OCI-LY7 (cell line): ENCODE measurements at regions not wholly inside any gene's neighbourhood (a gene's known extent, or its start where the extent isn't known, plus 50 kb on each side); places are given as distances from the start of the nearest gene placed in this dataset.

Experiments
- BruUV-seq: library from RNA; stranded (reverse); fragments of 400-500 nt; replicated peaks from 2 replicates; lab custom pipeline; 2021; lab: Mats Ljungman, UMichigan
- CTCF ChIA-PET: fragments of 300-600 bp; sonication (Branson Sonifier 250); formaldehyde crosslinking; loops from one replicate; lab custom pipeline; 2022; ENCODE audit warnings: antibody characterized with exemption; ENCODE audit not compliant: unreplicated experiment; lab: Charles Lee
- POLR2A ChIA-PET: fragments of 300-600 bp; sonication (Branson Sonifier 250); formaldehyde crosslinking; loops from one replicate; lab custom pipeline; 2022; ENCODE audit warnings: antibody characterized with exemption; lab: Charles Lee
- DNase-seq: peaks from one replicate; pipeline ENCODE4 v3.0.0-alpha.2; 2015; ENCODE audit warnings: low spot score
- H2AFZ ChIP-seq: fragments of 200-600 bp; sonication (generic), shearing (Covaris generic); 2 replicates; pipeline ENCODE4 v1.6.1; 2014; ENCODE audit warnings: mild to moderate bottlenecking, antibody characterized with exemption, low read length, moderate library complexity
- H3K27ac ChIP-seq: fragments of 200-600 bp; sonication (generic); 2 replicates; pipeline ENCODE4 v1.5.1; 2014; ENCODE audit warnings: mixed run types, low read depth, mild to moderate bottlenecking, moderate library complexity, low read length, inconsistent platforms; ENCODE audit not compliant: poor library complexity, severe bottlenecking
- H3K36me3 ChIP-seq: fragments of 200-600 bp; sonication (generic); 2 replicates; pipeline ENCODE4 v1.6.1; 2014; ENCODE audit warnings: mild to moderate bottlenecking, antibody characterized with exemption, low read length, moderate library complexity, mixed read lengths; ENCODE audit not compliant: insufficient read depth
- H3K4me1 ChIP-seq: fragments of 200-600 bp; sonication (generic); 2 replicates; pipeline ENCODE4 v1.5.1; 2014; ENCODE audit warnings: mild to moderate bottlenecking, low read length; ENCODE audit not compliant: insufficient read depth, poor library complexity, severe bottlenecking
- H3K4me2 ChIP-seq: fragments of 200-600 bp; sonication (generic); 2 replicates; pipeline ENCODE4 v1.6.1; 2014; ENCODE audit warnings: mild to moderate bottlenecking, low read length
- H3K4me3 ChIP-seq: fragments of 200-600 bp; sonication (generic); 2 replicates; pipeline ENCODE4 v1.5.1; 2014; ENCODE audit warnings: mild to moderate bottlenecking, low read depth, low read length; ENCODE audit not compliant: poor library complexity, severe bottlenecking
- H3K79me2 ChIP-seq: fragments of 200-600 bp; sonication (generic); 2 replicates; pipeline ENCODE4 v1.6.1; 2016; ENCODE audit warnings: low read depth, mild to moderate bottlenecking, low read length, moderate library complexity, mixed read lengths; ENCODE audit not compliant: insufficient read depth
- H3K9me2 ChIP-seq: fragments of 200-600 bp; sonication (generic); 2 replicates; pipeline ENCODE4 v1.6.1; 2016; ENCODE audit warnings: mild to moderate bottlenecking, low read length, mixed read lengths; ENCODE audit not compliant: insufficient read depth
- H3K9me3 ChIP-seq: fragments of 200-600 bp; sonication (generic); 2 replicates; pipeline ENCODE4 v1.6.1; 2014; ENCODE audit warnings: mild to moderate bottlenecking, mixed run types, low read length, mixed read lengths
- H4K20me1 ChIP-seq: fragments of 200-600 bp; sonication (generic); 2 replicates; pipeline ENCODE4 v1.6.1; 2014; ENCODE audit warnings: mild to moderate bottlenecking, antibody characterized with exemption, low read length, moderate library complexity, mixed read lengths; ENCODE audit not compliant: insufficient read depth
- EZH2phosphoT487 ChIP-seq: fragments of 200-600 bp; sonication (generic); IDR thresholded peaks from 2 replicates; pipeline ENCODE4 v1.6.1; 2018; ENCODE audit warnings: low read depth, borderline replicate concordance, mild to moderate bottlenecking, mixed run types, antibody characterized with exemption, low read length, moderate library complexity, mixed read lengths
- intact Hi-C: fragments of 100-400 bp; cut with micrococcal nuclease; formaldehyde crosslinking; loops from one replicate; pipeline ENCODE4 v1.10.0; 2022; ENCODE audit not compliant: unreplicated experiment
- TF ChIP-seq, protein P1 (sequence below): fragments of 200-600 bp; sonication (generic); conservative IDR thresholded peaks from 2 replicates; pipeline ENCODE4 v1.5.1; 2014; ENCODE audit warnings: mild to moderate bottlenecking, antibody characterized with exemption, low read length, moderate library complexity, mixed read lengths

DNA sequence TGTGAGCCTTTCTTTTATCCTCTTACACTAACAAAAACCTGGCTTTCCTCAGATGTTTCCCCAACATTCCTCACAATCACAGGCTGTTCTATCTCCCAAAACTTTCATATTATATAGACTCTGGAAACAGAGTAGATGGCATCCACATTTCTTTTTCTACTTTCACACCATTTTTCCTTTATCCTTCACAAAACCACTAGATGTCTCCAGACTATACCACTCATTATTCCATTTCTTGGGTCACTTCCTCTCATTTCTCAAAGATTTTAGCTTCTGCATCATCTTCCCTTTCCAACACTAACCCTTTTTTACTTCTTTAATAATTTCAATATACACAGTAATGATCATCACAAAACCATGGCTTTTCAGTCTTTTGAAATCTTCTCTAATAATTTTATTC lies 286.0 kb upstream of the DEPDC1 start:
- no peak overlapping the region for H3K27ac ChIP-seq
- POLR2A ChIA-PET: interaction anchor here (0.6 kb wide), 1 partner anchor 208 kb away, joined by 3 read pairs; no protein-coding TSS in a partner anchor
- no peaks in the 10 kb centered on the region for H4K20me1 ChIP-seq
- H3K4me2 ChIP-seq: no peak overlapping the region
- no peaks in the 10 kb centered on the region for H3K9me2 ChIP-seq
- CTCF ChIA-PET: no interaction called here
- TF ChIP-seq EZH2phosphoT487: no peak
- TF ChIP-seq, protein P1, sequence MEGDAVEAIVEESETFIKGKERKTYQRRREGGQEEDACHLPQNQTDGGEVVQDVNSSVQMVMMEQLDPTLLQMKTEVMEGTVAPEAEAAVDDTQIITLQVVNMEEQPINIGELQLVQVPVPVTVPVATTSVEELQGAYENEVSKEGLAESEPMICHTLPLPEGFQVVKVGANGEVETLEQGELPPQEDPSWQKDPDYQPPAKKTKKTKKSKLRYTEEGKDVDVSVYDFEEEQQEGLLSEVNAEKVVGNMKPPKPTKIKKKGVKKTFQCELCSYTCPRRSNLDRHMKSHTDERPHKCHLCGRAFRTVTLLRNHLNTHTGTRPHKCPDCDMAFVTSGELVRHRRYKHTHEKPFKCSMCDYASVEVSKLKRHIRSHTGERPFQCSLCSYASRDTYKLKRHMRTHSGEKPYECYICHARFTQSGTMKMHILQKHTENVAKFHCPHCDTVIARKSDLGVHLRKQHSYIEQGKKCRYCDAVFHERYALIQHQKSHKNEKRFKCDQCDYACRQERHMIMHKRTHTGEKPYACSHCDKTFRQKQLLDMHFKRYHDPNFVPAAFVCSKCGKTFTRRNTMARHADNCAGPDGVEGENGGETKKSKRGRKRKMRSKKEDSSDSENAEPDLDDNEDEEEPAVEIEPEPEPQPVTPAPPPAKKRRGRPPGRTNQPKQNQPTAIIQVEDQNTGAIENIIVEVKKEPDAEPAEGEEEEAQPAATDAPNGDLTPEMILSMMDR: no peak; the same call in 1 of the 2 replicates
- no peaks in the 10 kb centered on the region for H3K9me3 ChIP-seq
- no peaks in the 10 kb centered on the region for H3K4me1 ChIP-seq
- no peaks in the 10 kb centered on the region for H3K79me2 ChIP-seq
- no TSS peak for BruUV-seq
- no peak for DNase-seq
- H3K4me3 ChIP-seq: no peak overlapping the region
- H3K36me3 ChIP-seq: no peaks in the 10 kb centered on the region
- no peak overlapping the region for H2AFZ ChIP-seq
- intact Hi-C loops: no loop called here

DNA sequence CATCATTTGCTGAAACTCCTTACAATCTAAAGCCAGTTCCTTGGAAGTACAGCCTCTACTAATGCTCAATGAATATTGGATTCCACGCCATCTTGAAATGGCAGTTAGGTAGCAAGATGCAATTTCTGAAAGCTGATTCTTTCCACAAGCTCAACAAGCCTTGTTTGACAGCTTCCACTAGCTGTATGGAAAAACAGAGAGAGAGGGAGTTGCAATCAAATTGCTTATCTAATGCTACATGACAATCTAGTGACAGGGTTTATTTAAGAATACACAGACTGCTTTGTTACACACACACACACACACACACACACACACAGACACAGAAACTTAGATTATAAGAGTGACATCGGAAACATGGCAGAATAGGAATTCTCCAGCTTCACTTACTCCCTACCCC lies 288.4 kb upstream of the DEPDC1 start:
- intact Hi-C loops: no loop called here
- CTCF ChIA-PET: no interaction called here
- TF ChIP-seq, protein P1: no peak
- no peak for TF ChIP-seq EZH2phosphoT487
- H3K9me3 ChIP-seq: no peaks in the 10 kb centered on the region
- H3K4me1 ChIP-seq: no peaks in the 10 kb centered on the region
- H3K27ac ChIP-seq: no peak overlapping the region
- H3K4me2 ChIP-seq: no peak overlapping the region
- no peaks in the 10 kb centered on the region for H3K79me2 ChIP-seq
- POLR2A ChIA-PET: no interaction called here
- no peak overlapping the region for H2AFZ ChIP-seq
- H4K20me1 ChIP-seq: no peaks in the 10 kb centered on the region
- no peaks in the 10 kb centered on the region for H3K36me3 ChIP-seq
- H3K4me3 ChIP-seq: no peak overlapping the region
- DNase-seq: no peak
- no peaks in the 10 kb centered on the region for H3K9me2 ChIP-seq
- BruUV-seq: no TSS peak

DNA sequence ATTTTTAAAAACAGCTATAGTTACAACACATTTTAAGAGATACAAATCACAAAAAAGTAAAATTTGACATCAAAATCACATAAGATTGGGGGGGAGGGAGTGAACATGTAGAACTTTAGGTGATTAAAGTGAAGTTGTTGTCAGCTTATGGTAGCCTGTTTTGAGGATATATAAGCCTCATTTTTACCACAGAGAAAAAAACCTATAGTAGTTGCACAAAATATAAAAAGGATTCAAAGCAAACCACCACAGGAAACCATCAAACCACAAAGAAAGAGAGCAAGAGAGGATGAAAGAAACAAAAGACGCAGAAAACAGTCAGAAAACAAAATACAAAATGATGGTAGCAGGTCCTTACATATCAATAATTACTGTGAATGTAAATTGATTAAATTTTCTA lies 291.9 kb upstream of the DEPDC1 start:
- CTCF ChIA-PET: no interaction called here

More for the DNA sequence above, 291.9 kb upstream of the DEPDC1 start:
- Histone ChIP-seq H4K20me1 (no peaks in the 10 kb centered on the region), H3K27ac (no peak overlapping the region), H3K4me2 (no peak overlapping the region), H2AFZ (no peak overlapping the region), H3K36me3 (no peaks in the 10 kb centered on the region), H3K4me1 (no peaks in the 10 kb centered on the region), H3K4me3 (no peak overlapping the region), H3K9me2 (no peaks in the 10 kb centered on the region), H3K79me2 (no peaks in the 10 kb centered on the region), H3K9me3 (no peaks in the 10 kb centered on the region)
- BruUV-seq: no TSS peak
- POLR2A ChIA-PET: interaction anchor here (0.6 kb wide), 2 partner anchors 71 to 145 kb away, joined by 3 read pairs; no protein-coding TSS in a partner anchor
- intact Hi-C loops: no loop called here
- no peak for TF ChIP-seq EZH2phosphoT487
- TF ChIP-seq, protein P1: no peak
- no peak for DNase-seq
